ENCODE measurements at regions not wholly inside any gene's neighbourhood (a gene's known extent, or its start where the extent isn't known, plus 50 kb on each side); places are given as distances from the start of the nearest gene placed in this dataset.

DNA sequence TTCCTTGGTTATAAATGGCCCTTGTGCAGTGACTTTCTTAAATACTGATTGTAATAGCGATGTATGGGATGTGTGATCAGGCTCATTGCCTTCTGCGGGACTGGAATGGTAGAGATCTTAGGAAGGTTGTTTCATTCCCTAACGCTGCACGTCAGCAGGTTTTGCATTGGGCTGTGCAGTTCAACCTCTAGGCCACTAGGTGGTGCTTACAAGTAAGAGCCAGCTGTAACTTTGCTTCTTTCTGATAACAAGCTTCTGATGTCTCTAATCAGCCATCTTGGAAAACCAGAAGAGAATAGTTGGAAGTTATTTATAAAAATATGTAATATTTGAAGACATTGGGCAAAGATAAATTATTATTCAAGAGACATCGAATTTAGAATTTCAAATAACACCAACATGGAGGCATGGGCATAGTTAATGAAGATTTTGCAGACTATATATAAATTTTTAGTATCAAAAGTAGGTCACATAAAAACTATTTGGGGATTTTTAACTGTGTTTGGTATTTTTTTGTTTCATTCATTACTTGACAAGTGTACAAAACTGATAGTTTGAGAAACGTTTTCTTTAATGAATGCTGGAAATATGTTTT is 339.7 kb upstream of the PCDH7 start:
- H3K36me3 Mint-ChIP-seq, result no peaks in the 10 kb centered on the region
- H3K27ac Mint-ChIP-seq, result no peak overlapping the region
- DNase-seq, result no peak
- peaks cover 2 to 51% (median 19%) of the 10 kb centered on the region in 6 donors for H3K9me3 Mint-ChIP-seq
- no peaks in the 10 kb centered on the region for H3K4me1 Mint-ChIP-seq
- peaks cover 0 to 2% (median 0%) of the 10 kb centered on the region in 3 donors for H3K27me3 Mint-ChIP-seq (ENCODE audit: low read depth in 3 of 3)
- H3K4me3 Mint-ChIP-seq, result no peak overlapping the region

DNA sequence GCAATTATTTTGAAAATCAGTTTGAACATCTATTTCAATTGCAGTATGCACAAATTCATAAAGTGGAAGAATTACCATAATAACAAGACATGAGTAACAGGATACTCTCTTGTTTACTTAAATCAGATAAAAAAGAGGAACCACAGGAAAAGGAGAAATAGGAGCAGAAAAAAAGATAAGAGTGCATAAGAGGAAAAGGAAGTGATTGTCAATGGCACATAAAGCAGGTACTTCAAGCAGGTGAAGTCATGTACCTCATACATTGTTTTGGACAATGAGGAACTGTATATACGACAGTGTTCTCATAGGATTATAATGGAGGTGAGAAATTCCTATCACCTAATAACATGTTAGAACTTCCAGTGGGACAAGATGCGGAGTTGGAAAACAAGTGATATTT is 334.5 kb upstream of the PCDH7 start:
- Mint-ChIP-seq H3K27ac (no peak overlapping the region), H3K36me3 (no peaks in the 10 kb centered on the region), H3K9me3 (peaks cover 4 to 41% (median 12%) of the 10 kb centered on the region in 6 donors), H3K4me3 (no peak overlapping the region), H3K4me1 (no peaks in the 10 kb centered on the region), H3K27me3 (ENCODE audit: low read depth in 3 of 3) (no peaks in the 10 kb centered on the region)
- no peak for DNase-seq

DNA sequence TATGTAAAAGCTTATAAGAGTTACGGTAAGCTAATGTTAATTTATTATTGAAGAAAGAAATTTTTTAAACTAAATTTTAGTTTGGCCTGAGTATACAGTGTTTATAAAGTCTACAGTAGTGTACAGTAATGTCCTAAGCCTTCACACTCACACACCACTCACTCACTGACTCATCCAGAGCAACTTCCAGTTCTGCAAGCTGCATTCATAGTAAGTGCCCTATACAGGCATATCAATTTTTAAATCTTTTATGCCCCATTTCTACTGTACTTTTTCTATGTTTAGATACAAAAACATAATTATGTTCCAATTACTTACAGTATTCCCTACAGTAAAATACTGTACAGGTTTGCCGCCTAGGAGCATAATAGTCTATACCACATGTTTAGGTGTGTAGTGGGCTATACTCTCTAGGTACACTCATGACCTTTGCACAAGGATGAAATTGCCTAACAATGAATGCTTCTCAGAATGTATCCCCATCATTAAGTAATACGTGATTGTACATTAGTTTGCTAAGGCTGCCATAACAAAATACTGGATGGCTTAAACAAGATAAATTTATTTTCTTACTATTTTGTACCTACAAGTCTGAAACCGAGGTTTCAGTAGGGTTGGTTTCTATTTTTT is 333.8 kb upstream of the PCDH7 start:
- Mint-ChIP-seq H3K4me3 (no peak overlapping the region), H3K36me3 (peaks cover 0 to 2% (median 0%) of the 10 kb centered on the region in 3 donors), H3K27me3 (ENCODE audit: low read depth in 3 of 3) (no peaks in the 10 kb centered on the region), H3K27ac (no peak overlapping the region), H3K9me3 (peaks cover 4 to 47% (median 15%) of the 10 kb centered on the region in 6 donors), H3K4me1 (no peaks in the 10 kb centered on the region)
- no peak for DNase-seq

DNA sequence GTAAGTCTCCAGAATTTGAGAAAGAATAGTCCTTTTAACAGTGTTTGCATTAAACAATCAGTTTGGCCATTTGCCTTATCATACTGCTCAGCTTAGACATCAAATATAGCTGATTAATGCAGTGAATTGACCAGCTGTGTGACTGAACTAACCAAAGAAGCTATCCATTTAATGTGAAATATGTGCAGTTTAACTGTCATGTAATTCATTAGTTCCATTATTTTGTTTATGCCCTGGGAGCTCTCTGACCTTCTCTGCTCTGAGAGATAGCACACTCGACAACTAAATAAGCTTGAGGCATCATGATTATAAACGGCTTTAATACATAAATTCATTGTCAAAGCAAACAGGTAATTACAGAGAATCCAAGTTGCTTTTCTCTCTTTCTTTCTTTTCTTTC is 324.3 kb upstream of the PCDH7 start:
- no peak for DNase-seq
- H3K27ac Mint-ChIP-seq, result no peak overlapping the region
- H3K27me3 Mint-ChIP-seq (ENCODE audit: low read depth in 3 of 3), result peaks cover 0 to 3% (median 2%) of the 10 kb centered on the region in 3 donors
- H3K4me1 Mint-ChIP-seq, result no peaks in the 10 kb centered on the region
- peaks cover 0 to 7% (median 0%) of the 10 kb centered on the region in 3 donors for H3K36me3 Mint-ChIP-seq
- no peak overlapping the region for H3K4me3 Mint-ChIP-seq
- H3K9me3 Mint-ChIP-seq, result peaks cover 16 to 57% (median 30%) of the 10 kb centered on the region in 6 donors

DNA sequence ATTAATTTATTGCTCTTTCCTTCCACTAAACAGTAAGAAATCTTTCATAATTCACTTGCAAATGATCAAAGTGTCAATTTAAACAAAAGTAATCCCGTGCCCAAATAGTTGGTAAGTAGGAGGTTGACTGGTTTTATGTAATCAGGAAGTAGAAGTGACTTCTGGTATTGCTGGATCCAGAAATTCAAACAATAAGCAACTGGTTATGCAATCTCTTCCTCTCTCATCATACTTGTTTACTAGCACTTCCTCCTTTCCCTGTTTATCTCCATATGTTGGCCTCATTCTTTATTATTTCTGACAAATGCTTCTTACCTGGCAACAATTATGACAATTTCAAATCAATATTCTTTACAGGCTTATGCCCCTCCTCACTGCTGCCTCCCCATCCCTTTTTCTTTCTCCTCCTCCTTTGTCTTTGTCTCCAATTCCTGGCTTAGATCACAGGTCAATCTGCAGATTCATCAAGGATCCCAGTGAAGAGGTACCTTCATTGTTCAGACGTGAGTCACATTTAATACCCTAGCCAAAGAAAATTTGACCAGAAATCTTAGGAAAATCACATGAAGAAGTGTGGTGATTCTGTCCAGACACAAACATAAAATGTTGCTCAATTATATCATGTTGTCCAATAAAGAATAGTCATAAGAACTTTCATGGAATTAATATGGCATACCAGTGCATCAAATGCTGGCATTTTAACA is 323.2 kb upstream of the PCDH7 start:
- no peak overlapping the region for H3K27ac Mint-ChIP-seq
- peaks cover 0 to 3% (median 2%) of the 10 kb centered on the region in 3 donors for H3K27me3 Mint-ChIP-seq (ENCODE audit: low read depth in 3 of 3)
- peaks cover 0 to 3% (median 0%) of the 10 kb centered on the region in 3 donors for H3K36me3 Mint-ChIP-seq
- H3K4me1 Mint-ChIP-seq, result no peaks in the 10 kb centered on the region
- no peak overlapping the region for H3K4me3 Mint-ChIP-seq
- peaks cover 12 to 55% (median 29%) of the 10 kb centered on the region in 6 donors for H3K9me3 Mint-ChIP-seq
- no peak for DNase-seq

DNA sequence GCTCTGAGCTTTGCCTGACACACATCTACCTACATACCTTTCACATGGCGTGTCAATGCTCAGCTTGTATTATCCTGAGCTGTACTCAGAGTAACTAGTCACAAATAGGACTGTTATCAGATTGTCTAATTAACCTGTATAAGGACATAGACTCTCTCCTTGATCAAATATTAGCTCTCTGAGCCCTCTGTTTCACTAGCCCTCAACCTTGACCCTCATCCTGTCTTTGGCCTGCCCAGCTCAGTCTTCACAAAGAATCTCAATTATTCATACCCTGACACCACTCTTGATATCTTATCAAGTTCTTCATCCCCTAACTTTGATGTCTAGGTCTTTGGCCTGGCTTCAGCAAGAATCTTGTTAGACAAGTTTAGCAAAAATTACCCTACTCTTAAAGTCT is 320.7 kb upstream of the PCDH7 start:
- no peak for DNase-seq
- H3K4me3 Mint-ChIP-seq, result no peak overlapping the region
- H3K27me3 Mint-ChIP-seq (ENCODE audit: low read depth in 3 of 3), result peaks cover 0 to 3% (median 0%) of the 10 kb centered on the region in 3 donors
- H3K9me3 Mint-ChIP-seq, result peaks cover 12 to 56% (median 31%) of the 10 kb centered on the region in 6 donors
- H3K27ac Mint-ChIP-seq, result no peak overlapping the region
- H3K4me1 Mint-ChIP-seq, result no peaks in the 10 kb centered on the region
- H3K36me3 Mint-ChIP-seq, result peaks cover 0 to 3% (median 0%) of the 10 kb centered on the region in 3 donors

DNA sequence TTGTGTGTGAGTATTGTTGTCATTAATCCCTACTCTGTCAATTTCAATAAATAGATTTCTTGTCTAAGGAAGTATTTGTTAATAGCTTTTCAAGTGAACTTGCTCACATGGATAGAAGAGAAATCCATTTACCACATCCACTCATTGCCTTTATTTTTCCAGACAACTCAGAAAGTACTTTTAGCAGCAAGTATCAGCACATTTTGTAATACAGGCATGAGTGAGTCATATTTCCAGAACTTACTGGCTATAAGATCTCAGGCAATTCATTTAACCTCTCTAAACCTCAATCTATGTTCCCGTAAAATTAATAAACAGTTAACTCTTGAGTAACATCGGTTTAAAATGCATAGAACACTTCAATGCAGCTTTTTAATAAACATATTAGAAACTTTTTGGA is 317.9 kb upstream of the PCDH7 start:
- H3K4me3 Mint-ChIP-seq, result no peak overlapping the region
- H3K36me3 Mint-ChIP-seq, result peaks cover 0 to 3% (median 0%) of the 10 kb centered on the region in 3 donors
- no peak for DNase-seq
- no peak overlapping the region for H3K27ac Mint-ChIP-seq
- H3K9me3 Mint-ChIP-seq, result peaks cover 5 to 46% (median 26%) of the 10 kb centered on the region in 6 donors
- no peaks in the 10 kb centered on the region for H3K27me3 Mint-ChIP-seq (ENCODE audit: low read depth in 3 of 3)
- H3K4me1 Mint-ChIP-seq, result no peaks in the 10 kb centered on the region

DNA sequence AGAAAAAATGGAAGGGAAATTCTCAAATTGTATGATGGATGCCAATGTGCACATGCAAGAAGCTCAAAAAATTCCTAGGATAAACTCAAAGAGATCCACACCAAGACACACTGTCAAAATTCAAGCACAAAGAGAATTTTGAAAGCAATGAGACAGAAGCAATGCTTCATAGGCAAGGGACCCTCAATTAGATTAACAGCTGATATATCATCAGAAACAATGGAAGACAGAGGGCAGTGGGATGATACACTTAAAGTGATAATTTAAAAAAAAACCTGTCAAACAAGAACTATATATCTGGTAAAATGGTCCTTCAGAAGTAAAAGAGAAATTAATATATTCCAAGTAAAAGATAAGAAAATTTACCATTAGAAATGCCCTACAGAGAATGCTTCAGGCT is 306.3 kb upstream of the PCDH7 start:
- H3K4me3 Mint-ChIP-seq, result no peak overlapping the region
- DNase-seq, result no peak
- no peaks in the 10 kb centered on the region for H3K27me3 Mint-ChIP-seq (ENCODE audit: low read depth in 3 of 3)
- no peaks in the 10 kb centered on the region for H3K4me1 Mint-ChIP-seq
- peaks cover 0 to 2% (median 0%) of the 10 kb centered on the region in 3 donors for H3K36me3 Mint-ChIP-seq
- H3K27ac Mint-ChIP-seq, result no peak overlapping the region
- H3K9me3 Mint-ChIP-seq, result peaks cover 15 to 84% (median 47%) of the 10 kb centered on the region in 6 donors

DNA sequence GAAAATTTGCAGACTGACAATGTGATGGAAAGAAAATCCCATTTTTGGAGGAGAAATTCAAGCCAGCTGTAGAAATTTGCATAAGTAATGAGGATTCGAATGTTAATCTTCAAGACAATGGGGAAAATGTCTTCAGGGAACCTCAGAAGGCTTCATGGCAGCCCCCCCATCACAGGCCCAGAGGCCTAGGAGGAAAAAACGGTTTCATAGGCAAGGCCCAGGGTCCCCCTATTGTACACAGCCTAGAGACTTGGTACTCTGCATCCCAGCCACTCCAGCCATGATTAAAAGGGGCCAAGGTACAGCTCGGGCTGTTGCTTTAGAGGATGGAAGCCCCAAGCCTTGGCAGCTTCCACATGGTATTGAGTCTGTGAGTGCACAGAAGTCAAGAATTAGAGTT is 303.6 kb upstream of the PCDH7 start:
- Mint-ChIP-seq H3K36me3 (no peaks in the 10 kb centered on the region), H3K9me3 (peaks cover 16 to 86% (median 46%) of the 10 kb centered on the region in 6 donors), H3K27ac (no peak overlapping the region), H3K4me3 (no peak overlapping the region), H3K4me1 (no peaks in the 10 kb centered on the region), H3K27me3 (ENCODE audit: low read depth in 3 of 3) (no peaks in the 10 kb centered on the region)
- DNase-seq, result no peak

DNA sequence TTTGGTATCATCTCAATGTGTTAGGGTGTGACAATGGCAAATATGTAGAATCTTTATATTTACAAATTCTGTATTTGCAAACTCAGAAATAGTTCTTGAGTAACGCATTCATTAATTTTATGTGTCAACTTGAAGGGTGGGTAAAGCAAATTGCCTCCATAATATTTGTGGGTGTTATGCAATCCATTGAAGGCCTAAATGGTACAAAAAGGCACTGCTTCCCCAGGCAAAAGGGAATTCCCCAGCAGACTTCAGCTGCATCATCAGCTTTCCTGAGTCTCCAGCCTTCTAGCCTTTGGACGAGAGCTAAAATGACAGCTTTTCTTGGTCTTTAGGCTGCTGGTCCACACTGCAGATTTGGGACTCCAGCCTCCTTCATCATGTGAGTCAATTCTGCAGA is 292.2 kb upstream of the PCDH7 start:
- H3K4me3 Mint-ChIP-seq, result no peak overlapping the region
- no peak overlapping the region for H3K27ac Mint-ChIP-seq
- H3K36me3 Mint-ChIP-seq, result no peaks in the 10 kb centered on the region

DNA sequence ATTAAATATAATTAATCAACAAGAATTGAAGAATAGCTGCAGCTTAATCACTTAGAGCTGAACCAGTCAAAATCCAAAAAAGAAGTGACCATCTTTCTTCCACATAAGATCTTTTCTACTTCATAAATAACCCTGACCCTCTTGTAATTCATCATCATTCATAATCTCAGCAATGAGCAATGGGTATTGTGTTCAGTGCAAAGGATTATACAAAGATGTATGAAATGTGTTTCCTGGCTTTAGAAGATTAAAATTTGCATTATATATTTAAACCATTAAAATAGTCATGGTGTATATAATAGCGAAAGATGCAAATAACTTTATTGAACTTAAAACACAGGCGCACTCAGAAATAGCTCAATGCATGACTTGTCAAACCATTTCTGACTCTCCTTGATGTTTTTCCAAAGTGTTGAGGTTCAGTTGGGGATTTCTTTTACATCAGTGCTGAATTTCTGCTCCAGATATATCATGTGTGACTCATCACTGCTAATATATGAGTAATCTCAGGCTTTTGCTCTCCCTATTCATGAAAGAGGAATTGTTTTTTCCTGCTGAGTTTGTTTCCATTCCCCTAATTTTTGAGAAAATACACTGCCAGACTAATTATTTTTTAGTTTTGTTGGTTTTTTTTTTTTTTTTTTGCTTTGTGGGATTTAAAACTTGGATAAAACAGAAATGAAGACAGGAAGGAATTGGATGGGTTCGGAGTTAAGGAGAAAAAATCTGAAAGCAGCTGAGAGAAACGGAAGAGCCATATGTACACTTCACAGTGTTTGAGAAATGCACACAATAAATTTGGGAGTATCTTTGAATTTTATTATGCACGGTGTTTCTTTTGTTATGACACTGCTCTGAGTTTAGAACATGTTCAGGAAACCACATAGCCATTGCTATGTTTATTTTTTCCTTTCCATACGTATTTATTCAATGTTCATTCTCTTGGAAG is 290.1 kb upstream of the PCDH7 start:
- no peak for DNase-seq
- no peaks in the 10 kb centered on the region for H3K27me3 Mint-ChIP-seq (ENCODE audit: low read depth in 3 of 3)
- no peak overlapping the region for H3K27ac Mint-ChIP-seq
- no peak overlapping the region for H3K4me3 Mint-ChIP-seq
- H3K9me3 Mint-ChIP-seq, result peaks cover 7 to 45% (median 23%) of the 10 kb centered on the region in 6 donors
- H3K4me1 Mint-ChIP-seq, result no peaks in the 10 kb centered on the region
- no peaks in the 10 kb centered on the region for H3K36me3 Mint-ChIP-seq

More for the DNA sequence above, 292.2 kb upstream of the PCDH7 start:
- DNase-seq, result no peak
- H3K27me3 Mint-ChIP-seq (ENCODE audit: low read depth in 3 of 3), result no peaks in the 10 kb centered on the region
- H3K4me1 Mint-ChIP-seq, result no peaks in the 10 kb centered on the region
- peaks cover 11 to 45% (median 31%) of the 10 kb centered on the region in 6 donors for H3K9me3 Mint-ChIP-seq

DNA sequence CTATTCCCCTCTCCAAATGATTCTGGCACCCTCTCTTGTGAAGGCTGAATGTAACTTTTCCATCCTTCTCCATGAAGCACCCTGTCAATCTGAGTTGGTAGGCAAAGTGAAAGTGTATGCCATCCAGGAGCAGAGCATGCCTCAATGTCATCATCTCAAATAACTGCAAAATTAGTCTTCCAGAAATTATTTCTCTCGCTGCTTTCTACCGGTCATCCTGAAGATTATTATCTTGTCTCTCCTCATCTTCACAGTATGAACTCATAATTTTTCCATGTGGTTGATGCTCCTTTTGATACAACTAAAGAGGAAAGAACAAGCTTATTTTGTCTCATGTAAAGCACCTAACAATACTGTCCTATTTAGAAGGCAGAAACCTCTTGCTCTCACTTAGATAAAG is 285.5 kb upstream of the PCDH7 start:
- Mint-ChIP-seq H3K9me3 (peaks cover 4 to 50% (median 22%) of the 10 kb centered on the region in 6 donors), H3K36me3 (no peaks in the 10 kb centered on the region), H3K4me1 (no peaks in the 10 kb centered on the region), H3K4me3 (no peak overlapping the region), H3K27me3 (ENCODE audit: low read depth in 3 of 3) (no peaks in the 10 kb centered on the region), H3K27ac (no peak overlapping the region)
- DNase-seq, result no peak

DNA sequence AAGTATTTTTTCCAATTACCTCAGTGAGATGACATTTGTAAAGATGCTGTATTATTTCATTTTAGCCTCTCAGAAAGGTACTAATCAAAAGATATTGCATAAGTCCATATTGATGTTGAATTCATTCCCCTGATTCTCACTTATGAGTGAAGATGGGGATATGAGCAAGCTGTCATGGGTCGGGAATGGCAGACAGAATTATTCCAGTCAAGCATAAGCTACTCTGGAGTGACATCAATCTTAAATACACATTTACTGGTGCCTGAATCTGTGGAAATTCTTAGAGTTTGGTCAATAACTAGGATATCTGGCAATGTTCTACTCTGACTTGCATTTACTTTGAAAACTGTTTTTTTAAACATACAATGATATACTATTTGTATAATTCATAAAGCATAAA is 283.8 kb upstream of the PCDH7 start:
- no peaks in the 10 kb centered on the region for H3K36me3 Mint-ChIP-seq
- no peak overlapping the region for H3K27ac Mint-ChIP-seq
- no peak for DNase-seq
- H3K4me3 Mint-ChIP-seq, result no peak overlapping the region
- H3K27me3 Mint-ChIP-seq (ENCODE audit: low read depth in 3 of 3), result no peaks in the 10 kb centered on the region
- peaks cover 2 to 49% (median 19%) of the 10 kb centered on the region in 6 donors for H3K9me3 Mint-ChIP-seq
- no peaks in the 10 kb centered on the region for H3K4me1 Mint-ChIP-seq

Data from immature natural killer cell (primary cell).